ENCODE measurements at regions not wholly inside any gene's neighbourhood (a gene's known extent, or its start where the extent isn't known, plus 50 kb on each side); places are given as distances from the start of the nearest gene placed in this dataset.
A peak's percentile ranks its signal among the peaks of the same experiment; 100 is the strongest.
"Not testable (repeated sequence)": the region's sequence is repeated elsewhere in the genome, so short reads cannot be mapped to it uniquely, and the experiment has no call there.

DNA sequence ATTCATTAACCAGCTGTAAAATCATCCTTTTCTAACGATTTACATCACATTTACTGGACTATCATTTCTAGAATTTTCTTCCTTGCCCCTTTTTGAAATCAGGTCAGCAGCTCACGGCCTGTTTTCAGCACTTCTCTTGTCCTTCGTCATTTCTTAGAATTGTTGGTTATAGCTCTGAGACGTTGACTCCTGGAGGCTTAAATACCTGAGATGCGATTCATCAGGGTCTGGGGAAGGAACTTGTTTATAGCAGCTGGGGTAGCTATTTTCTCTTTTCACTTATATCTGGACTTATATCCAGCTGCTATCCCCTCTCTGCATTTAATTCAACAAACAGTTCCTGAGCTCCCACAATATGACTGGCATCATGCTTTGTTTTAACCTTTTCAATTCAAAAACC lies 338.7 kb upstream of the TNRC6C start:
- no peak for DNase-seq (ENCODE audit: low read depth)

DNA sequence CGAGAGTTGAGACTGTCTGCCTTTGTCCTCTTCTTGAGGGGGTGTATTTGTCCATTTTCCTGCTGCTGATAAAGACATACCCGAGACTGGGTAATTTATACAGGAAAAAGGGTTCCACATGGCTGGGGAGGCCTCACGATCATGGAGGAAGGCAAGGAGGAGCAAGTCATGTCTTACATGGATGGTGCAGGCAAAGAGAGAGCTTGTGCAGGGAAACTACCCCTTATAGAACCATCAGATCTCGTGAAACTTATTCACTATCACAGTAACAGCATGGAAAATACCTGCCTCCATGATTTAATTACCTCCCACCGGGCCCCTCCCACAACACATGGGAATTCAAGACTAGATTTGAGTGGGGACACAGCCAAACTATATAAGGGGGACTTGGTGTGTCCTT lies 338.2 kb upstream of the TNRC6C start:
- no peak for DNase-seq (ENCODE audit: low read depth)

DNA sequence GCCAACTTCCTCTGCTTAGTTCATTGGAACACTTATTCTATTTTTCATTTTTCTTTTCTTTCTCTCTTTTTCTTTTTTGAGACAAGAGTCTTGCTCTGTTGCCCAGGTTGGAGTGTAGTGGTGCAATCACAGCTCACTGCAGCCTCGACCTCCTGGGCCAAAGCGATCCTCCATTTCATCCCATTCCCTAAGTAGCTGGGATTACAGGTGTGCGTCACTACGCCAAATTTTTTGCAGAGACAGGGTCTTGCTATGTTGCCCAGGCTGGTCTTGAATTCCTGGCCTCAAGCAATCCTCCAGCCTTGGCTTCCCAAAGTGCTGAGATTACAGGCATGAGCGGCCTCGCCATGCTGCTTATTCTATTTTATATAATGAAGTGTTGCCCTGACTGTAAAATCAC lies 336.4 kb upstream of the TNRC6C start:
- DNase-seq (ENCODE audit: low read depth), result not testable (repeated sequence)

DNA sequence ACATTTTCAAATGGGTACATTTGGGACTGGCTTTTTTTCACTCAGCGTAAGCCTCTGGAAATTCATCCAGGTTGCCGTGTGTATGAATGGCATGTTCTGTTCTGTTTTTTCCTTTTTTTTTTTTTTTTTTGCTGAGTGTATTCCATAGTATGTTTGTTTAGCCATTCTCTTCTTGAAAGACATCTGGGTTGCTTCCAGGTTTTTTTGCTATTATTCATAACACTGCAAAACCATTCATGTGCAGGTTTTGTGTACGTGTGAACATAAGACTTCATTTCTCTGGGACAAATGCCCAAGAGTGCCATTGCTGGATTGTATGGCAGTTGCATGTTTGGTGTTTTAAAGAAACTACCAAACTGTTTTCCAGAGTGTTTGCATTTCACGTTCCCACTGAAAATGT lies 335.9 kb upstream of the TNRC6C start:
- DNase-seq (ENCODE audit: low read depth), result no peak

DNA sequence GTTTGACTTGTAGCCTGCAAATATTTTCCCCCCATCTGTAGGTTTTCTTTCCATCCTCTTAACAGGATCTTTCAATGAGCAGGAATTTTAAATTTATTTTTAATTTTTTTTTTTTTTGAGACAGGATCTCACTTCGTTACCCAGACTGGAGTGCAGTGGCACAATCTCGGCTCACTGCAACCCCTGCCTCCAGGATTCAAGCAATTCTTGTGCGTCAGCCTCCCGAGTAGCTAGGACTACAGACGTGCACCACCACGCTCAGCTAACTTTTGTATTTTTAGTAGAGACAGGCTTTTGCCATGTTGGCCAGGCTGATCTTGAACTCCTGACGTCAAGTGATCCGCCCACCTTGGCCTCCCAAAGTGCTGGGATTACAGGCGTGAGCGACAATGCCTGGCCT lies 335.2 kb upstream of the TNRC6C start:
- DNase-seq (ENCODE audit: low read depth), result not testable (repeated sequence)

DNA sequence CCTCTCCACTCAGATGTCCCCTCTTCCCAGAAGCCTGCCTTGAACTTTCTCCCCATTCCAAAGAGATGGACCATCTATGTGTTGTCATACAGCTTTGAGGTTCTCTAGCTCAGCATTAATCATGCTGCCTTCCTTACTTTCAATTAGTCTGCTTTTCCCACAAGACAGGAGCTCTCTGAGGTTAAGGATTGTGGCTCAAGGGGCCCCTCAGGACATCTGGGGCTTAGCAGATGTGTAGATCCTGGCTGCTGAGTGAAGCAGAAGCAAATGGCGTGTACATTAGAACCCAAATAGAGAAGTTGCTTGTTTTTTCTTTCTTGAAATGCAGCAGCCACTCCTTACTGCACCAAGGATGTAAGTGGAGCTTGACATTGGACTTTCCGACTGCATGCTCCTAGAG lies 330.5 kb upstream of the TNRC6C start:
- DNase-seq (ENCODE audit: low read depth), result no peak

DNA sequence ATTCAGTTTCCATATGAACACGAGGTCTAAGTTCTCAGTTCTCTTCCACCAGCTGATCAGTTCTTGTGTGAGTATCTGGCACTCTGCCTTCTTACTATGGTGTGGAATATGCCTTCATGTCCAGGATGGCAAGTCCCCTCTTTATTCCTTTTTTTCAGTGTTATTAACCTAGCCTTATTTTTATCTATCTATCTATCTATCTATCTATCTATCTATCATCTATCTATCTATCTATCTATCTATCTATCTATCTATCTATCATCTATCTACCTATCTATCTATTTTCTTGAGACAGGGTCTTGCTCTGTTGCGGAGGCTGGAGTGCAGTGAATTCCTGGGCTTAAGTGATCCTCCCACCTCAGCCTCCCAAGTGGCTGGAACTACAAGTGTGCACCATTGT lies 329.2 kb upstream of the TNRC6C start:
- DNase-seq (ENCODE audit: low read depth), result not testable (repeated sequence)

DNA sequence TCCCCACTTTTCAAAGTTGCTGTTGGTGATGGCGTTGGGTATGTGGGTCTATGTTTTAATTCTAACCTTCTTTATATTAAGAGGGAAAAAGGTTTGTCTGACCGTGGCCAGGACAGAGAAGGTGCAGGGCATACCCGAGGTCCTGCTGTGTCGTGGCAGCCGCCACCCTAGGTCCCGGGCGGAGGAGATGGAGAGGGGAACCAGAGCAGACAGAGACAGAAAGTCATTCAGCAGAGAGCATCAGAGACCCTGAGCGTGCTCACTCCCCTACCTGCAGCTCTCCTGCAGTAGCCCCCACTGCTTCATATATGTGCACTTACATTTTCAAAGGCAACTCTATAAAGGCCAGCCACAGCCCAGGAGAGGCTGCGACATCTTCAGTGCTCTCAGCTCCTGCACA lies 327.2 kb upstream of the TNRC6C start:
- DNase-seq (ENCODE audit: low read depth), result no peak

DNA sequence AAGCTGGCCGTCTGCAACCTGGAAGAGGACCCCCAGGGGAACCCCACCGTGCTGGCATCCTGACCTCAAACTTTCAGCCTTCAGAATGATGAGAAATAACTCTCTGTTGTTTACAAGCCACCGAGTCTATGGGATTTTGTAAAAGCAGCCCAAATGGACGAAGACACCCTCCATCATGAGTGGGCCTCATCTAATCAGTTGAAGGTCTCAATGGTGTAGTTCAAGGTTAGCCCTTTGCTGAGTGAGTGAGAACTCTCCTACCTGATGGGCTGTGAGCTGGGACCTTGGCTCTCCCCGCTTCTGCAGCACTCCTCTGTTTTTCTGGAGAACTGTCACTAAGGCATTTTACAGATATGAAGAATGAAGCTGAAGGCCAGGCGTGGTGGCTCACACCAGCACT lies 325.9 kb upstream of the TNRC6C start:
- DNase-seq (ENCODE audit: low read depth), result no peak

DNA sequence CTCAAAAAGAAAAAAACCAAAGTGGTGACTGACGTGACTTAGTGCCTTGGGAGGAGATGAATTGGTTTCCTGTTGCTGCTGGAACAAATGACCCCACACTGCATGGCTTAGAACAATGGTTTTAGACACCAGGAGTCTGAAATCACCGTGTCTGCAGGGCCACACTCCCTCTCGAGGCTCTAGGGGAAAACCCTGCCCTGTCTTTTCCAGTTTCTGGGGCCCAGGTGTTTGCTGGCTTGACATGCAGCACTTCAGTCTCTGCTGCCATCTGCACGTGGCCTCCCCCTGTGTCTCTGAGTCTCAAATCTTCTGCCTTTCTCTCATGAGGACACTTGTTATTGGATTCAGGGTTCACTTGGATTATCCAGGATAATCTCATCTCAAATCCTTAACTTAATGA lies 323.8 kb upstream of the TNRC6C start:
- DNase-seq (ENCODE audit: low read depth), result peak; percentile 50

DNA sequence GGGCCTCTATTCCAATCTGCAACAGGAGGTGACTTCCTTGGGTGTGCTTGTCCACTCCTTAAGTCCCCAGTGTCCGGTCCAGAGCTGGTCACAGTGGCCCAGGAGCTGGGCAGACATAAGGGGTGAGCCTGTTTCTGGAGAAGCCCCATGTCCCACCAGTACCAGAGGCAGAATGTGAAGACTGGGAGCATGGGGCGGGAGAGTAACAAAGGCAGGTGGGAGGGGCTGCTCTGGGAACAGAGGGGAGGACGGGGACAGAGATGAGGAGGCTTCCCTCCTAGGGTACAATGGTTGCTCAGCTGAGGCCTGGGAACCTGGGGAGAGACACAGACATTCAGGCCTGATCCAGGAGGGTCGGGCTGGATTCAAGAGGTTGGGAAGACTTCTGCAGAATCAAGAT lies 323.3 kb upstream of the TNRC6C start:
- no peak for DNase-seq (ENCODE audit: low read depth)

DNA sequence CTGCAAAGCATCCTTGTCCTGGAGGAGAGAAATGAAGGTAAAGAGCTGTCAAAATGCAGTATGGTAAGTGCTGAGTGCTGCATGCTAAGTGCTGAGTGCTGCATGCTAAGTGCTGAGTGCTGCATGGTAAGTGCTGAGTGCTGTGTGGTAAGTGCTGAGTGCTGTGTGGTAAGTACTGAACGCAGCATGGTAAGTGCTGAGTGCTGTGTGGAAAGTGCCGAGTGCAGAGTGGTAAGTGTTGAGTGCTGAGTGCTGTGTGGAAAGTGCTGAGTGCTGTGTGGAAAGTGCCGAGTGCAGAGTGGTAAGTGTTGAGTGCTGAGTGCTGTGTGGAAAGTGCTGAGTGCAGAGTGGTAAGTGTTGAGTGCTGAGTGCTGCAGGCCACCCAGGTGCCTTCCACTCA lies 322.7 kb upstream of the TNRC6C start:
- DNase-seq (ENCODE audit: low read depth), result not testable (repeated sequence)

DNA sequence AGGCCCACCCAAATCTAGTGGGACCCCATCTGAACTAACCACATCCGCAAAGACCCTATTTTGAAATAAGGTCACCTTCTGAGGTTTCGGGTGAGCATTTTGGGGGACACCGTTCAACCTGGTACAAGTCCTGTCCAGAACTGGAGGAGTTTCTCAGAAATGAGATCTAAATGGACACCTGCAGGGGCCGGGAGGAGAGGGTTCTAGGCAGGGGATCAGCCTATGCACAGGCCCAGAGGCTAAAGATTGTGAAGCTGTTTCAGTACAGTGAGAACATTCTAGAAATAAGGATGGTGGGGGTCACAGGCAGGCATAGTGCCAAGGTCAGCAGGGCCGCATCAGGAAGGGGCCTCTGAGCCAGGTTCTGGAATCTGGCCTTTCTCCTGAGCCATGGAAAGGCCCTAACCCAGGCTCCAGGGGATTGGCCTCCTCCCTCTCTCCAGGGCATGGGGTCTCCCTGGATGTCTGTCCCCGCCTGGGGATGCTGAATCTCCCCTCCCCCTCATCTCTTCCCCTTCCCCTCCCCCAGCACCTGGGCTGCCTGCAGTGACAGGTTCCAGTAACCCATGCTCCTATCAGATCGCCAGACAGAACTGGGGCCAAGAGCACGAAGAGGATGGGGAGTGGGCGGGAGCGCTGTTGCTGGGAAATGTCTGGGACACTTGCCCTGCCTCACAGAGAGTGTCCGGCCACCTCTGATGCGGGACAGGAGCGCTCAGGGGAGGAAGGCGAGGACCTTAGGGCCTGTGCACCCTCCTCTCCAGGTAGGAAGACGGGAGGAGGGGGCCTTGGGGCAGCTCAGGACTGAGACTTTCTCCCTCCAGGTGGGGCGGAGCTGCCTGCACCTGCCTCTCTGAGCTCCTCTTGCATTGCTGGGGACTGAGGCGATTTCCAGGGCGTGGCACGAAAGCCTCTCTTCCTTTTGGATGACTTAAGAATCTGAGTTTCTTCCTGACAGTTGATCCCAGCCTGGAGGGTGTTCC lies 321.4 kb upstream of the TNRC6C start:
- no peak for DNase-seq (ENCODE audit: low read depth)

DNA sequence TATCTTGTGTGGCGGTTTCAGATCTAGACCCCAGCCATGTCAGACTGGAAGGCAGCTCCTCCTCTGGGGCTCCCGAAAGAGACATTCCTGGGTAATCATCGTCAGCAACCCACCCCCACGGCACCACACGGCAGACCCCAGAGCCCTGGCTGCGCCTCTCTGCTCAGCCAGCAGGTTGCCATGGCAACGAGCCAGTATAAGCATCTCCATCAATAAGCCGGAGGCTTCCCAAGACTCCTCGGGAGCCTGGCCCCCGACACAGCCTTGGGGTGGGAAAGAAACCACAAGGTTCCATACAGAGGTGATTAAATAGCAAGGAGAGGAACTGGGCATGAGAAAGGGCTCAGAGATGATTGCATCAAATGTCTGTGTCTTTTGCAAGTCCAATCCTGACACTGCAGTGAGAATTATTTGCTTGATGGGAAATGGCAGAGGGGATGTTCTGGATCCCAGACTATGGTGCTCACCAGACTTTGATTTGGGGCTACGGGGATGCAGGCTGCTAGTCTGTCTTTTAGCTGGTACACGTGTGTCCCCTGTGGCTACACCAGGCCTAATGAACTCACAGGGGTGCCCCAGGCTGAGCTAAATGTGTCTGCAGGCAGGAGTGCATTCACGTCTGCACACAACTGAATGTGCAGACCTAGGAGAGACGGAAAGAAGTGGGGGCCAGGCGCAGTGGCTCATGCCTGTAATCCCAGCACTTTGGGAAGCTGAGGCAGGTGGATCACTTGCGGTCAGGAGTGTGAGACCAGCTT lies 320.5 kb upstream of the TNRC6C start:
- no peak for DNase-seq (ENCODE audit: low read depth)

DNA sequence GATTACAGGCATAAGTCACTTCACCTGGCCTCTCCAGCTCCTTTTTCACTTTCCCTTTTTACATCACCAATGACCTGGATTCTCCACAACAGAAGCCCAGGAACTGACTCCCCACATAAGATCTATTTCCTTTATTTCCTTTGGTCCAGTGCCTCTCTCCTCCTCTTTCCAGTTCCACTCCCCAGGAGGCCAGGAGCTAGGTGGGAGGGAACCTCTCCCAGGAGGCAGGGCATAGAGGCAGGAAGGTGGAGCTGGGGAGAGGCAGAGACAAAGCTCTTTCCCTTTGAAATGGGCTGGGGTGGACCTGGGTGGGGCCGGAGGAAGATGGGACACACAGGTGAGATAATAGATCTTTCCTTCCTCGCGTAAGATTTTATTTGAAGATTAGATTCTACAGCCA lies 318.3 kb upstream of the TNRC6C start:
- DNase-seq (ENCODE audit: low read depth), result no peak

DNA sequence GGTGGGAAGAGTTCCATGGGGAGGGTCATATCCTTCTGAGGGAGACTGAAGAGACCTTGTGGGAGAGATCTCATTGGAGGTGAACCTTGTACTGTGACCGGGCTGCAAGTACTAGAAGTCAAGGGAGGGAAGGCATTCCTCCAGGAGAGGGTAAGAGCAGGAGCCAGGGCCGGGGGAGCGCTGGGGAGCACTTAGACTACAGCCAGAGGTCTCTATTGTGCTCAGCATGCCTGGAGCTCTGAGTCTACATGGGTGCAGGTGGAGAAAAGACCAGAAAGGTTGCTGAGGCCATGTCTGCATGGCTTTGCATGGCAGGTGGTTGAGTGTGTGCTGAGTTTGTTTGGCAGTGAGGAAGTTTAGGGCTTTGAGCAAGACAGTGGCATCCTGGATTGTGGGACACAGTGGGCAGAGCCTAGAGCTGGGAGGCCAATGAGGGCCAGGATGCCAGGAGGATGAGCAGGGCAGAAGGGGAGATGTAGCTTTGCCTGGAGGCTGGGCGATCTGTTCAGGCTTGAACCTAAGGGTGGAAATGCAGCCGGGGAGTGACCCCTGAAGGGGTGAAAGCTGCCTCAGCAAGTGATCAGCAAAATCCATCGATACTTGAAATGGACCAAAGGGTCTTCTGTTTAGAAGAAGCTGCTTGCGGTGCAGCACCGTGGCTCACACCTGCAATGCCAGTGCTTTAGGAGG lies 317.4 kb upstream of the TNRC6C start:
- no peak for DNase-seq (ENCODE audit: low read depth)

DNA sequence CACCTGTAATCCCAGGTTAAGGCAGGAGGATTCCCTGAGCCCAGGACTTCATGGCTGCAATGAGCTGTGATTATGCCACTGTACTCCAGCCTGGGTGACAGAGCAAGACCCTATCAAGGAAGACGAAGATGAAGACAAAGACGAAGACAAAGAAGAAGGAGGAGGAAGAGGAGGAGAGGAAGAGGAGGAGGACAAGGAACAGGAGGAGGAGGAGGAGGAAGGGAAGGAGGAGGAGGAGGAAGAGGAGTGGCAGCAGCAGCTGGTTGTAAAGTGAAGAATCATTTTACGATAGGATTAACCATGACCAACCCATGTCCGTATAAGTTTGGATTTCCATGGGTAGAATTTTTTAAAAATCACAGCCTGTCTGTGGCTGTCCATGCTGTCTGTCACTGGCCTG lies 316.8 kb upstream of the TNRC6C start:
- DNase-seq (ENCODE audit: low read depth), result no peak

DNA sequence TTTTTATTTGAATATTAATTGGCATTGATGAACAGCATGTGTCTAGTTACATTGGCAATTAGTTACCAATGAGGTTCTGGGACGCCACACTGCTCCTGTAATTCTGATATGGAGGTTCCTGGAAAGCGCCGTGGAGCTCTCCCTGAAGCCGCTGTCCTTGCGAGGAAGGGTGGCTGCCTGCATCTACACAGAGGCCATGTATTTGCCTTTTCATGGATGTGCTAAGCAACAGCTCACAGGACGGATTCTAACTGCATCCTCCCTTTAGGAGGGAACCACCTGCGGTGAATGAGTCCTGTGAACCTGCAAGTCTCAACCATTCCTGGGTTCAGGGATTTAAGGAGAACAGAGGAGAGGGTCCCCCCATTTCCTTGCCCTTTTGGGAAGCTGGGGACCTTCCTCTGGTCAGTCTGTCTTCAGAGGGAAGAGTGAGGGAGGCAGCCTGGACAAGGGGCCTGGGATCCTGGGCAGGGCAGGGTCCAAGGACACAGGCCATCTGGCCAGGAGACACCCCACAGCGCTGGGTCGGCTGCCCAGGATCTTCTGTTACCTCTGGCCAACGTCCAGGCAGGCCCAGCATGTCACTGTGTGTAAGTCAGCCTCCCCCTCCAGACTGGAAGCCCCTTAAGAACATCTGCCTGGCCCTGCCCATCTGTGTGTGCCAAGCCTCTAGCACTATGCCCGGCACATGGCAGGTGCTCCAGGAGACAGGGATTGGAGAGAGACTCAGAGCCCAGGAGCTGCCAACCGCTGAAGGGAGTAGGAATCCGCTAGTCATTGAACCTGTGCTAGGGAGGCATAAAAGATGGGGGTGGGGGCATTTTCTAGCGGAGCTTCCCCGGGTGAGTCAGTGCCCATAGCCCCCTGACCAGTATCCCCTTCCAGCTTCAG lies 314.1 kb upstream of the TNRC6C start:
- no peak for DNase-seq (ENCODE audit: low read depth)

DNA sequence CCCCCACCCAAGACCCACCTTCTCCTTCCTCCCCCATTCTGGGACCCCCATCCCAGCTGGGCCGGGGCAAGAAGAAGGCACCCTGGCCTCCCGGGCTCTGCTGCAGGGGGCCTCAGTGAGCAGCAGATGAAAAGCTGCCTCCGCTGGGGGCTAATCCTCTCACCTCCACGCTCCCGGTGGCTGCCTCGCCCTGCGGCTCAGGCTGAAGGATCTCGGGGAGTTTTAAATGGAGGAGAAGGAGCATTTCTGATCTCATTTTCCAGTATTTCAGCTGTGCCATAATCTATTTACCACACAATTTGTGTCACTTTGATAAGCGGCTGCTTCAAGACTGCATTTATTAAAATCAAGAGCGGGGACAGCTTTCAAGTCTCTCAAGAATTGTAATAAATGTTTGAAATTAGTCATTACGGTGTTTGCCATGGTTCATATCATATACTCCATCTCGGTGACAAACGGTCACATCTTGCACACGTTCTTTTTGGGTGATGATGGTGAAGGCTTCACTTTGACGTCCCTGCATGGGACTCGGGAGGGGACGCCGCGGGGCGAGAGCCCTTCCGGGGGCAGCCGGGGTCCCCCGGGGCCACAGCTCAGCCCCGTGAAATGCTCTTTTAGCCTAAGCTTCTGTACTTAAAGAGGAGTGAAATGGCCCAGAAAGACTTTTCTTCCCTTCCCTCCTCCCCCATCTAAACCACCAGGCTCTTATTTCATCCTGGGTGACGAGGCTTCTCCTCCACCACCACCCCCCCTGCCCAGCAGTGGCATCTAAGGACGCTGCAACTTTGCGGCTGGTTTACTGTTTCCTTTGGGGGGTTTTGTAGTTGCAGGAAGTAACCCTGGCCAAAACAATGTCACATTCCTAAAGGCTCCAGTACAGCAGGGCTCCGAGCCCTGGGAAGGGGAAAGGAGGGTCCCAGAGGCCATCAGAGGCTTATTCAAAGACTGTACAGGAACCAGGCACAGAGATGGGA lies 313.1 kb upstream of the TNRC6C start:
- DNase-seq (ENCODE audit: low read depth), result peak; percentile 62

DNA sequence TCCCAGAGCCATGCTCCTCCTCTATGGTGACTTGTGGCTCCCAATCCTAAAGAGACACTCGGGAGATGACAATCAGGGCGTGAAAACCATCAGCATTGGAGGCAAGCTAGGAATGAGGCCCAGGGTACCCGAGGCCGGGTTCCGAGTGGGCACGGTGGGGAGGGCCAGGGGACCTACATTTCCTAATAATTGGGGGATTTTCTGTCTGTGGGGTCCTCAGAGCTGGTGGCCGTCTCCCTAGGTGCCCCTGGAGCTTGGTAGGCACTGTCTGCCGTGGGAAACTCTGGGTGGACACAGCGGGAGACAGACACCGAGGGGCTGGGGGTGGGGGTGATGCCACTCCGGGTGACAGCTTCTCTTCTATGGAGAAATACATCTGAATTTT lies 312.5 kb upstream of the TNRC6C start:
- DNase-seq (ENCODE audit: low read depth), result no peak

Data from activated T-cell treated with anti-CD3 and anti-CD28 coated beads for 48 hours (primary cell).